Fibroblast of villous mesenchyme (primary cell): ENCODE measurements at regions not wholly inside any gene's neighbourhood (a gene's known extent, or its start where the extent isn't known, plus 50 kb on each side); places are given as distances from the start of the nearest gene placed in this dataset.
A peak's percentile ranks its signal among the peaks of the same experiment; 100 is the strongest.
"Not testable (repeated sequence)": the region's sequence is repeated elsewhere in the genome, so short reads cannot be mapped to it uniquely, and the experiment has no call there.

ENCODE experiments used
- DNase-seq: peaks from one replicate; pipeline ENCODE4 v3.0.0-alpha.2; 2010; ENCODE audit warnings: low read depth
- H3K4me3 ChIP-seq: 2 replicates; pipeline ENCODE4 v1.5.1; 2011; ENCODE audit warnings: low read depth, mild to moderate bottlenecking, low read length
- TF ChIP-seq, protein P1 (sequence below): IDR thresholded peaks from 2 replicates; pipeline ENCODE4 v1.5.1; 2012; ENCODE audit warnings: low read depth, mild to moderate bottlenecking, low read length; ENCODE audit not compliant: insufficient read depth

DNA sequence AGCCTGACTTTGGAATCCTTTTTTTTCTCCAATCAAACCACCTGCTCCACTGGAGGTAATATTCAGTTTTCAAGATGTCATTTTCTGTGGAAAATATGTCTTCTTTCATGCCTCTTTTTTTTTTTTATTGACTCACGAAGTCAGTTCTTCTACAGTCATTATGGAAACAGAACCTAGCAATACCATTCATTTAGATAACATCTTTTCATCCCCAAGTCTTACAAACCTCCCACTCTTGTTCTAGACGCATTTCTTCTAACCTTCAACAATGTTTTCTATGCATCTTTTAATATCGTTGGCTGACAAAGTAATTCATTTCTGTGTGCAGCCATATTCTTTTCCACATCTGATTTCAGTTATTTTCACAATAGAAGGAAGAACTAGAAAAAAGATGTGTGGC is 474.3 kb upstream of the CCDC196 start:
- TF ChIP-seq, protein P1, sequence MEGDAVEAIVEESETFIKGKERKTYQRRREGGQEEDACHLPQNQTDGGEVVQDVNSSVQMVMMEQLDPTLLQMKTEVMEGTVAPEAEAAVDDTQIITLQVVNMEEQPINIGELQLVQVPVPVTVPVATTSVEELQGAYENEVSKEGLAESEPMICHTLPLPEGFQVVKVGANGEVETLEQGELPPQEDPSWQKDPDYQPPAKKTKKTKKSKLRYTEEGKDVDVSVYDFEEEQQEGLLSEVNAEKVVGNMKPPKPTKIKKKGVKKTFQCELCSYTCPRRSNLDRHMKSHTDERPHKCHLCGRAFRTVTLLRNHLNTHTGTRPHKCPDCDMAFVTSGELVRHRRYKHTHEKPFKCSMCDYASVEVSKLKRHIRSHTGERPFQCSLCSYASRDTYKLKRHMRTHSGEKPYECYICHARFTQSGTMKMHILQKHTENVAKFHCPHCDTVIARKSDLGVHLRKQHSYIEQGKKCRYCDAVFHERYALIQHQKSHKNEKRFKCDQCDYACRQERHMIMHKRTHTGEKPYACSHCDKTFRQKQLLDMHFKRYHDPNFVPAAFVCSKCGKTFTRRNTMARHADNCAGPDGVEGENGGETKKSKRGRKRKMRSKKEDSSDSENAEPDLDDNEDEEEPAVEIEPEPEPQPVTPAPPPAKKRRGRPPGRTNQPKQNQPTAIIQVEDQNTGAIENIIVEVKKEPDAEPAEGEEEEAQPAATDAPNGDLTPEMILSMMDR, result no peak
- DNase-seq, result no peak
- no peak overlapping the region for H3K4me3 ChIP-seq

DNA sequence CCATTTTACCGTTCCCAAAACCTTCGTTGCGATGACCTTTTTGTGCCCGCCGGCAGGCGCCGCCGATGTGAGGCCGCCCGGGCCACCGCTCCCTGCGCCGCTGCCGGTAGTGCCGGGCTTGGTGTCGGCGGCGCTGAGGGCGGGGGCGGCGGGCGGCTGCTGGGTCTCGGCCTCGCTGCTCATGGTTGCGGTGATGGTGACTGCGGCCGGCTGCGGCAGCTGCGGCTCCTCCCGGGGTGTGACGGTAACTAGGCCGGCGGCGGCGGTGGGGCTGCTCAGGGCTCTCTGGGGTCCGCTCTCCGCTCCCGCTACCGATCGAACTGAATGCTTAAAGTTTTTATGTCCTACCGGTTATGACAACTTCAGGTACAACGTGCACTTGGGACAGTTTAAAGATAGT is 472.6 kb upstream of the CCDC196 start:
- DNase-seq, result not testable (repeated sequence)

DNA sequence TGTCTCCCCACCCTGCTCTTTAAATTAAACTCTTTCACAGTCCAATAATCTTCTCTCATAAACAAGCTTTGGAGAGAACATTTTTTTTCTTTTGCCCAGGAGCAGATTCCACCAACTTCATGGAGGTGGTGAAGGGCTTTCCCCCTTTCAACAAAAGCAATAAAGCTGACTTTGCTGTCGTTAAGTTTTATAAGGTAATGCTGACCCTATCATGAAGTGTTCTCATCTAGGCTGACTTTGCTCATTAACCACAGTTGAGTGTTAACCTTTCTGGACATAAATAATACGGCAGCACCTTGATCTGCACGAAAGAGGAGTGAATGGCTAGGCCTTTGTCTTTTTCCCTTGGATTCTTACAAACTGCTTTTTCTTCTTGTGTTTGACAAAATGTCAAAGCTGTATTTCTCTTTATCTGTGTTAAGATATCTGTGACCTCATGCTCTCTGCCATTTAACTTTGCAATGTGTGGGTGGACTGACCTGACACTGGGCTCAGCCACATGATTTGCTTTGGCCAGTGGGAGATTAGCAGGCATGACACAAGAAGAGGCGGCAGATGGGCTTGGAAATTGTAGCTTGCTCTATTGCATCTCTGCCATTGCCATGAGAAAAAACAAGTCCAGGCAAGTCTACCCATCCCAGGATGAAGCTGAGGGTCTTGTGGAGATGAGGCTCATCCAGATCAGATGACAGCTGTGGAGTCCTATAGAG is 470.9 kb upstream of the CCDC196 start:
- peak; percentile 19 for DNase-seq
- H3K4me3 ChIP-seq, result no peak overlapping the region
- TF ChIP-seq, protein P1, result no peak

More for the DNA sequence above, 472.6 kb upstream of the CCDC196 start:
- not testable (repeated sequence) for H3K4me3 ChIP-seq

DNA sequence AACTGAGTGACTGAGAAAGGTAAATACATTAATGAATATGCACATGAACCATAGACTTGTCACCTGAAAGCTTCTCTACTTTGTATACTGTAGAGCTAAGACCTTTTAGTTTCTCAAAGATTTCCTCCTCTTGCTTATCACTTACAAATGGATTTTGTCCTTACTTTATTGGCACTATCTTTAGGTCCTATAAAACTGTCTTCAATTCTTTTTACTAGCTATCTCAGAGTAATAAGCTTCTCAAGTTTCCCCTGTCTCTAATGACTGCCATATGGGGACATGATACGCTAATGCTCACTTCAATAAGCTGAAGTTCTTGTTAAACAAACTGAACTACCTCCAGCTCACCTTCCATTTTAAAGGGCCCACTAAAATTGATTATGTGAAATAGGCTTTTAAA is 468.2 kb upstream of the CCDC196 start:
- TF ChIP-seq, protein P1, result no peak
- DNase-seq, result no peak
- H3K4me3 ChIP-seq, result no peak overlapping the region

DNA sequence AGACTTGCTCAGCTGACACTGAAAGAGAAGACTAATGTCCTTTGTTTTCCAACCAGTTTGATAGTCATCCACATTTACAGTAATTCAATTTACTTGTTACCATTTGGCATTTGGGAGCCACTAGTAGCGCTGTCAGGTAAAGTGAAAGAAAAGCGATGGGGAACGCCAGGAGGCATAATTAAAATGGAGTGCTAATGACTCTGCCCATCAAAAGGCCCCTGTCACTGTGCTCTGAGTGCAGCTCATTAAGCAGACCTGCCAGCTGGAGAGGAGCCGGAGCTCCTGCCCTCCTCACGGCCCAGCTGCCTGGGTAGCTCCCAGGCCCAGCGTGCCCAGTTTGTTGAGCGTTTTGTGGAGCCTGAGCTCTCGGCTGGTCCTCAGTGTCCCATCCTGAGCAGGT is 463.6 kb upstream of the CCDC196 start:
- TF ChIP-seq, protein P1, result no peak

DNA sequence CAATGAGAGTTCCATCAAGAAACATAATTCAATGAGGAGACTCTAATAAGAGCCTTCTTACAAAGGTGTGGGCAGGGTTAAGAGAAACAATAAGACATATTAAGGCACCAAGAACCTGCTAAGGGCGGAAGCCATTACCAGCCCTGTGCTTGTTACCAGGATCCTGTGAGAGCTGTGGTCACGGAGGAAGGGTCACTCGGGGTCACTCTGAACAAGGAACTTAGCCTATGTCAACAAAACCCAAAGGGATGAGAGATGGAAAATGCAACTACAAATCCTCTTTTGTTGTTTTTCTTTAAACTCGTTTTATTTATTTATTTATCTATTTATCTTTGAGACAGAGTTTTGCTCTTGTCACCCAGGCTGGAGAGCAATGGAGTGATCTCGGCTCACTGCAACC is 460.4 kb upstream of the CCDC196 start:
- DNase-seq, result no peak
- H3K4me3 ChIP-seq, result no peak overlapping the region
- TF ChIP-seq, protein P1, result no peak

More for the DNA sequence above, 463.6 kb upstream of the CCDC196 start:
- no peak overlapping the region for H3K4me3 ChIP-seq
- no peak for DNase-seq

DNA sequence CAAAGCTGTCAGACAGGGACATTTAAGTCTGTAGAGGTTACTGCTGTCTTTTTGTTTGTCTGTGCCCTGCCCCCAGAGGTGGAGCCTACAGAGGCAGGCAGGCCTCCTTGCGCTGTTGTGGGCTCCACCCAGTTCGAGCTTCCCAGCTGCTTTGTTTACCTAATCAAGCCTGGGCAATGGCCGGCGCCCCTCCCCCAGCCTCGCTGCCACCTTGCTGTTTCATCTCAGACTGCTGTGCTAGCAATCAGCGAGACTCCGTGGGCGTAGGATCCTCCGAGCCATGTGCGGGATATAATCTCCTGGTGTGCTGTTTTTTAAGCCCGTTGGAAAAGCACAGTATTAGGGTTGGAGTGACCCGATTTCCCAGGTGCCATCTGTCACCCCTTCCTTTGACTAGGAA is 454.2 kb upstream of the CCDC196 start:
- DNase-seq, H3K4me3 ChIP-seq: not testable (repeated sequence)

DNA sequence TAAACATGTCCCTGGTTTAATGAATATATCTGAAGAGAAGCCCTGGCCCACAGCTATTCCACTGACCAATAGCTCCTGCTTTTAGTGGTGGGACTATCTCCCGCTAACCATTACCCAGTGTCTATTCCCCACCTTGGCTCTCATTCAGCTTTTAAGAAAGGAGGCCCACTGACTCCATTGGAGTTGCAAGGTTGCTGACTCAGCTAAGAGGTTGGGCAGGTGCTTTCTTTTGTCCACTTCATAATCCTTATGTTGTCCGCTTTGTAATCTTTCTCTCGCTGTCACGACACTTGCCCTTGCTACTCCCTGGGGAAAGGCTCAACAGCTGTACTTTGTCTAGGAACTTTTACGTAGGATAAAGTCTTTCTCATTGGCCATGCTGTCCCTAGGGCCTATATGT is 453.4 kb upstream of the CCDC196 start:
- TF ChIP-seq, protein P1, result no peak
- DNase-seq, result no peak
- H3K4me3 ChIP-seq, result no peak overlapping the region
